HG02571 (cell line): ENCODE measurements at regions not wholly inside any gene's neighbourhood (a gene's known extent, or its start where the extent isn't known, plus 50 kb on each side); places are given as distances from the start of the nearest gene placed in this dataset.

Experiments
- ATAC-seq: cut with Tn5 transposase; IDR thresholded peaks from one replicate; pipeline ENCODE4 v1.9.1; 2021; ENCODE audit warnings: mild to moderate bottlenecking, moderate library complexity; ENCODE audit not compliant: unreplicated experiment

DNA sequence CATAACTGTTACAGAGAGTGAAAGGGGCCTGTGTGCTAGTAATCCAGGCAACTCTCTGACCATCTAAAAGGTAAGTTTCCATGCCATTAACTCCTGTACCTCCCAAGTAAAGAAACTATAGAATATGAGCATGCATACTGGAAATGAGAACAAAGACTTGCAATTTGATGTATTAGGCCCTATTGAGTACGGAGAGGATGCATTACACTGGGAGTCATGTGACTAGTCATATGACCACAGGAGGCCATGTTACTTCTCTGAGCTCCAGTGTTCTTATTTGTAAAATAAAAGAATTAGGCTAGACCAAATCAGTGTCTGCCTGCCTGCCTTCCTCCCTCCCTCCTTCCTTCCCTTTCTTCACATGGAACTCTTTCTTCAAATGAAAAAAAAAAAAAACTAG lies 440.1 kb upstream of the CCDC196 start:
- ATAC-seq, result no peak

DNA sequence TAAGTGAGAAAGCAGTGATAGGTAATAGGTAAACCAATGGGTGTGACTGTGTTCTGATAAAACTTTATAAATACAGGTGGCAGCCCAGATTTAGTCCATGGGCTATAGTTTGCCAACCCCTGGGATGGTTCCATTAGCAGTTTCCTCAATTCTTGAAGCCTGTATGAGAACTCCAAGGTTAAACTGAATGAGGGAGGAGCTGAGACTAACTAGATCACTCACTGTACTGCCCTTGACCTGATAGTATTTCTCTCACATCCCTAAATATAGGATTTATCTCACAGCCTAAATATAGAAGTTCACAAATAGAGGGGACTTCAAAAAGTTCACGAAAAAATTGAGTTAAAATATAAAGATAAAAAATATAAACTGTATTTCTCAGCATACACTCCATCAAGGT lies 439.6 kb upstream of the CCDC196 start:
- ATAC-seq, result no peak

DNA sequence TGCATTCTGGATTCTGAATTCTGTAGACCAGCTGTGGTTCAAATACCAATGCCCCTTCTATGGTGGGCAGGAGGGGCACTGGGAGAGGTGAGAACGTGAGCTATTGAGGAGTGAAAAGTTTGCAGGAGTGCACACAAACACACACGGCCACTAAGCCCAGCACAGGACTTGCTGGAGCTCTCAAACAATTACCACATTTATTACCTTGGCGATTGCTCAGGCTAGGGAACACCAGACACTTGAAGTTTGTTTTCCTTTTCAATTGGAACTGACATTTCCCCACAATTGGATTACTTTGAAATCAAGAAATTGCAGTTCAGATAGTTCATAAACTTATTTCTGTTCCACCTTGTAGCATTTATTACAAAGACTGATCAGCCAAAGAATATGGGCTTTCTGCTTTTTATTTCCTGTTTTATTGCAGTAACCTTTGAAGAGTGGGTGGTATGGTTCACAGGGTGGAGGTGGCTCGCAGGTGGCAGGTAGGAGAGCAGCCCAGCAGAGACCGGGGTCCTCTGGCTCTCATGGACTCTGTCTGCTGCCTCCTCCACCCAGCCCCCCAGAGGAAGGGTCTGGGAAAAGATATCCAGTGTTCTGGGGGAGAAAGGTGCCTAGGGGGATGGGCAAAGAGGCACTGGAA lies 429.8 kb upstream of the CCDC196 start:
- ATAC-seq, result no peak

DNA sequence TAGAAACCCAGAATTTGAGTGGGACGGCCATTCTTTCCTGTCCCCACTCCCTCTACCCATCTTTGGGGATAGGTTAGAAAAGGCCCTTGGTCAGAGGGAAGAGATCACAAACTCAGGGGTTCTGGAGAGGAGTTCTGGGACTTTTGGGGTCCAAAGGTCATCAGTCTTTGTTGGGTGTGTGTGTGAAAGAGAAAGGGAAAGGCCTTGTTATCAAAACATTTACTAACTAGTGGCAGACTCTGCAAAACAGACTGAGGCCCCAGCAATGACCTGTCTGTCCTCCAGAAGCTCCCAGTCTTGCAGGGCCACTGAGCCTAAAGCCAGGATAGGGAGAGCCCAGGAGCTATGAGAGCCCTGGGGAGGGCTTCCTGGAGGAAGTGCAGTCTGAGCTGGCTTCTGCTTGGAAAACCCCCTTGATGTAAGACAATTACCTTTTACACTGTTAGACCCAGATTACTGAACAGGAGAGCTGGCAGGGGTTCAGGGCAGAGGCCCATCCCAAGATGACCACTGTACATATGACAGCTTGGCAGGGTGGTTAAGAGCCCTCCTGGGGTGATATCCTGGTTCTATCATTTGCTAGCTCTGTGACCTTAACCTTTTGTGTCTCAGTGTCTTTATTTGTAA lies 429.1 kb upstream of the CCDC196 start:
- no peak for ATAC-seq

DNA sequence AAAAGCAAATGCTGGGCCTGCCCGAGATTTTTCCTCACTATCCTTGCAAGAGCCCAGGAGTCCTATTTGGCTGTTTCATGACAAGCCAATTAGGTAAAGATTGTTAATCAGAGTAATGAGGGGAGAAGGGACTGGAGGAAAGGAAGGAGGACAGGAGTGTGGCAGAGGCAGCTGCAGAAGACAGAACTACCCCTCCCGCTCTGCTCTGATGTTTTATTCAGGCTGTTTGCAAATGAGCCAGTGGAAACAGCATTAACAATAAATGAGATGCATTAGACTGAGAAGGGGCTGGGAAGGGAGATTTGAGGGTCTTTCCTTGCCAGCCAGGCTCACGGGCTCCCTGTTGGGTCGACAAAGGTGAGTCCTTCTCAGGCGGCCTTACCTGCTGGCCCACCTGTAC lies 421.0 kb upstream of the CCDC196 start:
- ATAC-seq, result no peak

GRCh38 chr14:66066981-66067776 lies 419.0 kb upstream of the CCDC196 start:
- no peak for ATAC-seq

GRCh38 chr14:66069036-66069435 lies 417.1 kb upstream of the CCDC196 start:
- no peak for ATAC-seq

DNA sequence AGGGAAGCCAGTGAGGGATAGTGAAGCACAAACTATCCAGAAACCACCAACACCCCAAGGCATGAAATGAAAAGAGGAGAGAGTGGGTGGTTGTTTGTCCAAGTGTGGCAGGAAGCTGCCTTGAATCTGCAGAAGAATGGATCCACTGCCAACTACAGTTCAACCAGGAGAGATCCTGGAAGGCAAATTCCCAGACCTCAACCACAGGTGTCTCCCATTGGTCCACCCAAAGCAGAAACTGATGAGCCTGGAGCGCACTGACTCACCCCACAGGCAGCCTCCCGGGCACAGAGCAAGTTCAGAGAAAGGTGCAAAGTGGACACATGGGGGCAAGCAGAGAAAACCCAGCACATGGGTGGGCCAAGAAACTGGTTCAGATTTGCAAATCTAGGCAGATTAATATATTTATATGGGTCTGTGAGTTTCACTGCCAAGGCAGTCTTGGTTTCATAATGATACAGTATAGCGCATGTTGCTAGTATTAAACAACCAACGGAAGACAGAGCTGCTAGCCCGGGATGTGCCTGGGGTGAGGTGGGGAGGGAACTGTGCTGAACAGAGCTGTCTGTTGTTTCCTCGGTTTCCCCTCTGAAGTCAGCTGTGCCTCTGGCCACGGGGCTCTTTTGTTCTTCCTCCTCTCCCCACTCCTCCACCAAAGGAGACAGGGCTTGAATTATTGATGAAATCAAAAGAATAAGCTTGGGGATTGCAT lies 416.2 kb upstream of the CCDC196 start:
- ATAC-seq, result no peak

- ATAC-seq, result no peak
Measured at GRCh38 chr14:66070542-66071319, 415.4 kb upstream of the CCDC196 start.

DNA sequence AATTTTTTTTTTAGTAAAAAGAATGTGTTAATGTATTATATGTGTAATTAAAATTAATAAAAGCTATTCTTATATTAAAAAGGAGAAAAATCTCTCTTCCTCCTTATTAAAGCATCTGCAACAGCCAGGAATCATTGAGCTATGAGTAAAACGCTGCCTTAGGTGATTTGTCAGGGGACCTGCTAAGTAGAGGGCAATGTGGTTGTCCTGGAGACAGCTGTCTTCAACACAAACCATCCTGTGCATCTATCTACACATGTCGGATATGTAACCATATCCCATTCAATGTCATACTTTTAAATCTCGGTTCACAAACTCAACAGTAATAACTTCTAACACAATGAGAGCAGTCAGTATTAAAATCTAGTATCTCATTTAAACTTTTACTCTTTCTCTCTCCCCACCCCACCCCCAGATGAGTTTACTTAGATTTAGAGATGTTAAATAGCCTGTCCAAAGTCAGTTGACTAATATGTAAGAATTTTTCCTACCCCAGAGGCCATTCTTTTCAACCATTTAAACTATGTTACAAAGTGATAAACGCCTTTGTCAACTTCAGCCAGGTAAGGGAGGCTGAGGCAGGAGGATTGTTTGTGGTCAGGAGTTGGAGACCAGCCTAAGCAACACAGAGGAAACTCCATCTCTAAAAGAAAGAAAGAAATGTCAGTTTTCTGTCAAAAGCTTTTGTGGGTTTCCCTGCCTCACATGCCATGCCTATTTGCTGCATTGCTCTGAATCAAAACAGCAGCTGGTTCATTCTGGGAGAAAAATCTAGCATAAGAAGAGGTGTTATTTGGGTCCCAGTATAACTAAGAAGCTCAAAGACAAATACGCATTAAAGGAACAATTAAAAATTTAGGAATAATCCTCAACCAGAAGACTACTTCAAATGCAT lies 413.7 kb upstream of the CCDC196 start:
- no peak for ATAC-seq

GRCh38 chr14:66074537-66074936 lies 411.6 kb upstream of the CCDC196 start:
- no peak for ATAC-seq

DNA sequence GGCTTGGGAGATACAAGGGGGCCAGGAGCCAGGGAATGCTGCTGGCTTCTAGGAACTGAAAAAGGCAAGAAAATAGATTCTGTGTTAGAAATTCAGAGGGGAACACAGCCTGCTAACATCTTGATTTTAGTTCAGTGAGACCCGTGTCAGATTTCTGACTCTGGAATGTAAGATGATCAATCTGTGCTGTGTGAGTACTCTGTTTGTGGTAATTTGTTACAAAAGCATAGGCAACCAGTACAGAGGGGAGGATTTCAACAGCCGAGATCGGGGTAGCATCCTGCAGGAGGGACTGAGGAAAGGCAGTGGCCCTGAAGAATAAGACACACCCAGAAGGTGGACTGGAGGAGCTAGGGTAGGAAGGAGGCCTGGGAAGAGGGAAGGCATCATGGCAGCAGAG lies 410.0 kb upstream of the CCDC196 start:
- no peak for ATAC-seq

GRCh38 chr14:66078006-66078405 lies 408.2 kb upstream of the CCDC196 start:
- ATAC-seq, result no peak

DNA sequence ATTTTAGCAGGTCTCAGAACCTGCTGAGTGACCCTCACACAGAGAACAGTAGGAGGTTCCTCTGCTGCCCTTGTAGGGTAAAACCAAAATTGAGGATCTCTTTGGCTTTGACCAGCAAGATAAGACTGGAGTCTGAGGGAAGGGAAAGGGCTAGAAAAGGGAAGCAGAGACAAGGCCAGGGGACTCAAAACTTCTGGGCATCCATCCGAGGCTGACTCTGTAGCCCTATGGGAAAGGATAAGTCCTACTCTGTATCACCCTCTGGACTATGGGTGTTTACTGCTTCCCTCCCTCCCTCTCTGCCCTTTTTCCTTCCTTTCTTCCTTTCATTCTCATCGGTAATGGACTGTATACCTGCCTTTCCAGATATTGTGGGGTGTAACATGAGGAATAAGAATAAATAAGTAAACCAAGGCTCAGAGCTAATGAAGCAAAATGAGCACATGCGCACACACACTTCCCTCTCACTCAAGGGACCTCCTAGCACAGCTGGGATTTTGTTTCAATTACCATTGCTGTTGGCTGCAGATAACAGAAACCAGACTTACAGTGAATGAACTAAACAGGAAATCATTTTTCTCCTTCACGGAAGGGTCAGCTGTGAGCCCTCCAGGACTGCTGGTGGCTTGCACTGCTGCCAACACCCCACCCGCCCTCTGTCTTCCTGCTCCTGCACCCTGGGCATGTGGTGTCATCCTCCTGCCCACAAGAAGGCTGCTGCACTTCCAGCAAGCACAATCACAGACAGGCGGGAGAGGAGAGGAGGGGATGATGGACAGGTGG lies 404.4 kb upstream of the CCDC196 start:
- ATAC-seq, result no peak

GRCh38 chr14:66085224-66085623 lies 400.9 kb upstream of the CCDC196 start:
- ATAC-seq, result no peak

GRCh38 chr14:66085665-66086064 lies 400.5 kb upstream of the CCDC196 start:
- no peak for ATAC-seq

DNA sequence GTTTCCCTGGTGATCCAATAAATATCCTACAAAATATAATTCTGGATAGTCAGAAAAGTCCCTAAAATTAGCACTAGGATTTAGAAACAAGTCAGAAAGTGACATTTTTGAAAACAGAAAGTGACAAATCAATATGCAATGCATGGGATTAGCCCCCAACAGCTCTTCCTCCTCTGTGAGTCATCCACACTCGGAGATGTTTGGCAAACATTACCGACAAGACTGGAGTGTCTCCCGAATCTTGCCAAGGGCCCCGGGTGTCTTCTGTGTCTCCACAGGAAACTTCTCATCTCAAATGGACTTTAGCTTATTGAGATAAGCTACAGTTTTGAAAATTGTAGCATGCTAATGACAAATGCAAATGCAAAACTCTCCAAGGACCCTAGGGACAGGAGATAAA lies 398.9 kb upstream of the CCDC196 start:
- no peak for ATAC-seq

DNA sequence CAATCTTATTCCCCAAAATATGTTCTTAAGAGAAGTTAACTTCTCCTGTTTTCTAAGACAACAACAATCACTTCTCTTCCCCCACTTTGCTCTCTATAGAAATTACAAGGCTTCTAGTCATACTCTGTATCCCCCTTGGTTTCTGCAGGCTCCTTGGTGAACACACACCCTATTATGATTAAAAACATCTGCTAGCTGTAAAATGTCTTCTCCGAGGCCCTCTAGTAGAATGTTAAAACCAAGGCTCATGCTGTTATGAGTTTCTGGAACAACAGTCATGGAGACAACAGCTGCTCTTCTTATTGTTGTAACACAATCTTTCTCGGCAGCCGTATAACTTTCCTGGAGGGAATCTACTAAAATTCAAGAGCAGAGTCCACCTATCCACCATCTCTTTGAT lies 397.5 kb upstream of the CCDC196 start:
- ATAC-seq, result no peak

DNA sequence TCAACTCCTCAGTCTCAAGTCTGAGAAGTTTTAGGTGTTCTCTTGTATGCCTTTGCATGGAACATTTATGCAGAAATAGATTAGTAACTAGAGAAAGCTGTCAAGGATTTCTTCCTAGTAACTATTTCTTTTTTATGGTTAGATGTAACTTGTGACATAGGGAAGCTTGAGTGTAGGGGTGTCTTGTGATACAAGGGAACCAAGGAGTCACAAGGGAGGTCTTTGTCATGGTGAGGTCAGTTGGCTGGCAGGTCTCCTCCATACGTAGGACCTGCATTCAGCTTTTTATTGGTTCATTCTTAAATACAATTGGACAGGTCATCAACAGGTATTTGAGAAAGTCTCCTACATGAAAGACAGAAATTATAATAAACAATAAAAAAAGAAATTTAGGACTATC lies 394.0 kb upstream of the CCDC196 start:
- ATAC-seq, result no peak
